IMR-90 (cell line): ENCODE measurements at regions not wholly inside any gene's neighbourhood (a gene's known extent, or its start where the extent isn't known, plus 50 kb on each side); places are given as distances from the start of the nearest gene placed in this dataset.

Experiments used
- ATAC-seq: fragments of 200-7000 bp; cut with Tn5 transposase; 2 replicates; pipeline ENCODE4 v1.9.1; 2020; ENCODE audit warnings: low read depth, mild to moderate bottlenecking, moderate library complexity
- BruUV-seq: library from RNA; stranded (reverse); fragments of 400-500 nt; replicated peaks from 2 replicates; lab custom pipeline; 2021; lab: Mats Ljungman, UMichigan
- CTCF ChIA-PET: fragments of 300-600 bp; formaldehyde crosslinking; extraction: SDS; loops from one replicate; lab custom pipeline; 2021; ENCODE audit warnings: antibody characterized with exemption; lab: Yijun Ruan, JAX
- POLR2A ChIA-PET: fragments of 300-600 bp; sonication (Branson Sonifier 250); formaldehyde crosslinking; loops from one replicate; lab custom pipeline; 2022; ENCODE audit warnings: antibody characterized with exemption; ENCODE audit not compliant: unreplicated experiment; lab: Charles Lee
- DNase-seq: peaks from one replicate; pipeline ENCODE4 v3.0.0; 2013
- H2AFZ ChIP-seq: replicated peaks from 2 replicates; pipeline ENCODE3; 2013; ENCODE audit warnings: low read length, mild to moderate bottlenecking; ENCODE audit not compliant: poor library complexity
- H2AK5ac ChIP-seq: 2 replicates; pipeline ENCODE4 v1.6.1; 2013; ENCODE audit warnings: low read depth, low read length, inconsistent platforms
- H2AK9ac ChIP-seq: replicated peaks from 2 replicates; pipeline ENCODE3; 2013; ENCODE audit warnings: mild to moderate bottlenecking, low read depth, low read length, moderate library complexity; ENCODE audit not compliant: poor library complexity
- H2BK120ac ChIP-seq: 2 replicates; pipeline ENCODE4 v1.6.1; 2013; ENCODE audit warnings: low read depth, low read length, inconsistent platforms
- H2BK15ac ChIP-seq: 3 replicates; pipeline ENCODE4 v1.6.1; 2013; ENCODE audit warnings: low read depth, low read length, inconsistent platforms
- H2BK20ac ChIP-seq: 2 replicates; pipeline ENCODE4 v1.6.1; 2013; ENCODE audit warnings: low read depth, mild to moderate bottlenecking, inconsistent platforms, low read length, moderate library complexity
- H2BK5ac ChIP-seq: 2 replicates; pipeline ENCODE4 v1.6.1; 2013; ENCODE audit warnings: mild to moderate bottlenecking, low read depth, low read length, inconsistent platforms; ENCODE audit not compliant: poor library complexity, severe bottlenecking
- H3K14ac ChIP-seq: replicated peaks from 2 replicates; pipeline ENCODE4 v1.6.1; 2013; ENCODE audit warnings: low read depth, low read length, inconsistent platforms
- H3K18ac ChIP-seq: 2 replicates; pipeline ENCODE4 v1.6.1; 2013; ENCODE audit warnings: low read depth, low read length, control low read depth
- H3K23ac ChIP-seq: 2 replicates; pipeline ENCODE4 v1.6.1; 2013; ENCODE audit warnings: low read depth, low read length, inconsistent platforms
- H3K27ac ChIP-seq: 2 replicates; pipeline ENCODE4 v1.5.1; 2013; ENCODE audit warnings: mild to moderate bottlenecking, control low read depth, low read length; ENCODE audit not compliant: insufficient read depth
- H3K27me3 ChIP-seq: 2 replicates; pipeline ENCODE4 v1.6.1; 2013; ENCODE audit warnings: low read length; ENCODE audit not compliant: control insufficient read depth, insufficient read depth
- H3K36me3 ChIP-seq: 2 replicates; pipeline ENCODE4 v1.6.1; 2013; ENCODE audit warnings: low read length, mixed read lengths; ENCODE audit not compliant: control insufficient read depth, insufficient read depth
- H3K4ac ChIP-seq: 2 replicates; pipeline ENCODE4 v1.6.1; 2013; ENCODE audit warnings: low read depth, low read length, inconsistent platforms
- H3K4me1 ChIP-seq: 2 replicates; pipeline ENCODE4 v1.6.1; 2013; ENCODE audit warnings: low read length, mixed read lengths; ENCODE audit not compliant: control insufficient read depth, insufficient read depth
- H3K4me2 ChIP-seq: 2 replicates; pipeline ENCODE4 v1.6.1; 2013; ENCODE audit warnings: low read depth, mild to moderate bottlenecking, control low read depth, low read length, moderate library complexity
- H3K4me3 ChIP-seq: 2 replicates; pipeline ENCODE4 v1.5.1; 2013; ENCODE audit warnings: low read depth, mild to moderate bottlenecking, control low read depth, low read length, moderate library complexity; ENCODE audit not compliant: insufficient read depth
- H3K56ac ChIP-seq: 2 replicates; pipeline ENCODE4 v1.6.1; 2013; ENCODE audit warnings: low read length, inconsistent platforms; ENCODE audit not compliant: insufficient read depth; ENCODE audit errors: extremely low read depth
- H3K79me1 ChIP-seq, 2 experiments: 2 replicates each; pipeline ENCODE4 v1.6.1; 2013; ENCODE audit warnings: low read length in 2 of 2, inconsistent platforms in 1 of 2, low read depth in 1 of 2
- H3K9ac ChIP-seq: 2 replicates; pipeline ENCODE4 v1.6.1; 2013; ENCODE audit warnings: low read depth, low read length, control low read depth
- H3K9me1 ChIP-seq: 2 replicates; pipeline ENCODE4 v1.6.1; 2013; ENCODE audit warnings: low read length, inconsistent platforms; ENCODE audit not compliant: insufficient read depth
- H3K9me3 ChIP-seq: 2 replicates; pipeline ENCODE4 v1.6.1; 2013; ENCODE audit warnings: low read length; ENCODE audit not compliant: control insufficient read depth, insufficient read depth
- H4K20me1 ChIP-seq: 2 replicates; pipeline ENCODE4 v1.6.1; 2013; ENCODE audit warnings: low read length, inconsistent platforms; ENCODE audit not compliant: insufficient read depth
- H4K5ac ChIP-seq: 2 replicates; pipeline ENCODE4 v1.6.1; 2013; ENCODE audit warnings: mild to moderate bottlenecking, low read depth, low read length, control low read depth
- H4K8ac ChIP-seq, 2 experiments: 2 replicates each; pipeline ENCODE4 v1.6.1; 2013; ENCODE audit warnings: low read depth in 2 of 2, low read length in 2 of 2, control low read depth in 1 of 2, inconsistent platforms in 1 of 2
- H4K91ac ChIP-seq: 2 replicates; pipeline ENCODE4 v1.6.1; 2013; ENCODE audit warnings: low read depth, low read length, inconsistent platforms; ENCODE audit not compliant: insufficient read depth
- BHLHE40 ChIP-seq: fragments of 150-350 bp; IDR thresholded peaks from 2 replicates; pipeline ENCODE4 v1.6.1; 2016; ENCODE audit warnings: mild to moderate bottlenecking, low read depth, low read length
- CTCF ChIP-seq: conservative IDR thresholded peaks from 2 replicates; pipeline ENCODE4 v1.5.1; 2012; ENCODE audit warnings: mild to moderate bottlenecking, low read depth, low read length, improper control_type of control experiment
- ELK1 ChIP-seq: fragments of 150-350 bp; IDR thresholded peaks from 2 replicates; pipeline ENCODE4 v1.6.1; 2016; ENCODE audit warnings: low read depth, mild to moderate bottlenecking, low read length, moderate library complexity, borderline replicate concordance
- FOS ChIP-seq: fragments of 150-350 bp; IDR thresholded peaks from 2 replicates; pipeline ENCODE4 v1.6.1; 2016; ENCODE audit warnings: low read depth, low read length
- MAZ ChIP-seq: IDR thresholded peaks from 2 replicates; pipeline ENCODE4 v1.6.1; 2012; ENCODE audit warnings: low read depth, mild to moderate bottlenecking, low read length, improper control_type of control experiment, moderate library complexity, borderline replicate concordance
- RCOR1 ChIP-seq: IDR thresholded peaks from 2 replicates; pipeline ENCODE4 v1.6.1; 2012; ENCODE audit warnings: mild to moderate bottlenecking, low read length, improper control_type of control experiment; ENCODE audit not compliant: insufficient replicate concordance
- SMC3 ChIP-seq: fragments of 150-350 bp; IDR thresholded peaks from 2 replicates; pipeline ENCODE4 v1.6.1; 2016; ENCODE audit warnings: low read depth, mild to moderate bottlenecking, antibody characterized with exemption, low read length, moderate library complexity
- USF2 ChIP-seq: fragments of 150-350 bp; IDR thresholded peaks from 2 replicates; pipeline ENCODE4 v1.6.1; 2017; ENCODE audit warnings: mild to moderate bottlenecking, antibody characterized with exemption, low read length, low read depth
- WGBS, 2 experiments: methylation state at CpG; one replicate each; pipeline versions ENCODE4 v1.1.5 to v1.1.7; 2013; ENCODE audit warnings: missing lambda C conversion rate in 2 of 2; ENCODE audit not compliant: insufficient read length in 1 of 2; ENCODE audit errors: extremely low coverage in 2 of 2; 5-methylcytosine and 5-hydroxymethylcytosine counted together
- dilution Hi-C: fragments of 300-500 bp; cut with HindIII; formaldehyde crosslinking; loops from one replicate; pipeline ENCODE4 v1.14.3; 2018; ENCODE audit warnings: low sequenced_read_pairs; ENCODE audit not compliant: unreplicated experiment
- in situ Hi-C: fragments of 300-500 bp; cut with MboI; formaldehyde crosslinking; loops from 3 replicates; pipeline ENCODE4 v1.14.3; 2019; ENCODE audit warnings: low sequenced_read_pairs, inconsistent platforms, mixed read lengths
- intact Hi-C: fragments of 100-400 bp; cut with micrococcal nuclease; formaldehyde crosslinking; loops from 2 replicates; pipeline ENCODE4 v1.10.0; 2022

- WGBS, 2 experiments = no CpG with 5 or more reads among the region's 3 CpGs
- TF ChIP-seq USF2 = no peak
- TF ChIP-seq BHLHE40 = no peak
- TF ChIP-seq MAZ = no peak
- no peak for TF ChIP-seq RCOR1
- 0 out of 2 replicates have a peak, but pooled peaks have one; percentile 6 for TF ChIP-seq FOS
- no peak for TF ChIP-seq SMC3
- TF ChIP-seq CTCF = no peak
- no peak for TF ChIP-seq ELK1
- BruUV-seq = no TSS peak
- H4K20me1 ChIP-seq = no peaks in the 10 kb centered on the region
- no peak overlapping the region for H2AK5ac ChIP-seq
- in situ Hi-C loops = no loop called here
- H3K9me1 ChIP-seq = peaks cover 8% of the 10 kb centered on the region
- H3K23ac ChIP-seq = no peak overlapping the region
- H3K4me1 ChIP-seq = peaks cover 14% of the 10 kb centered on the region
- H3K14ac ChIP-seq = no peak overlapping the region
- intact Hi-C loops = no loop called here
- DNase-seq = peak; percentile 84
- POLR2A ChIA-PET = no interaction called here
- no peaks in the 10 kb centered on the region for H3K27me3 ChIP-seq
- H3K36me3 ChIP-seq = no peaks in the 10 kb centered on the region
- H4K5ac ChIP-seq = no peak overlapping the region
- H3K4ac ChIP-seq = peak overlapping the region; percentile 75
- ATAC-seq = peak; percentile 91
- CTCF ChIA-PET = no interaction called here
- no peak overlapping the region for H3K9ac ChIP-seq
- H2BK5ac ChIP-seq = peak overlapping the region; percentile 71
- peak overlapping the region; percentile 37 for H3K18ac ChIP-seq
- H3K56ac ChIP-seq = no peak overlapping the region
- 0 out of 2 replicates have a peak overlapping the region, but pooled peaks have one; percentile 67 for H2BK20ac ChIP-seq
- H2BK15ac ChIP-seq = peak overlapping the region; percentile 21; the same call in 1 of the 3 replicates
- H3K79me1 ChIP-seq = no peaks in the 10 kb centered on the region
- no peak overlapping the region; the same call in 1 of the 2 replicates for H3K4me2 ChIP-seq
- H2AFZ ChIP-seq = no peak overlapping the region
- no peaks in the 10 kb centered on the region for H3K9me3 ChIP-seq
- H4K91ac ChIP-seq = peak overlapping the region; percentile 60; the same call in 1 of the 2 replicates
- no peak overlapping the region for H2AK9ac ChIP-seq
- peak overlapping the region; percentile 39; the same call in 1 of the 2 replicates for H2BK120ac ChIP-seq
- peak overlapping the region in 1 of 2 experiments; percentile 42; a peak in 1 of 4 replicates for H4K8ac ChIP-seq
- H3K27ac ChIP-seq = peak overlapping the region; percentile 40; the same call in 1 of the 2 replicates
- dilution Hi-C loops = no loop called here
- H3K4me3 ChIP-seq = no peak overlapping the region
These were observed 629.2 kb downstream of the BNC2 start for GRCh38 chr9:16241231-16241630.
